Transverse colon (tissue), 4 donors: ENCODE measurements at regions not wholly inside any gene's neighbourhood (a gene's known extent, or its start where the extent isn't known, plus 50 kb on each side); places are given as distances from the start of the nearest gene placed in this dataset.

Experiments
- DNase-seq: peaks from one replicate; pipeline ENCODE4 v3.0.0-alpha.2; 2019
- H3K27ac ChIP-seq, 4 donors: fragments of 200-600 bp; sonication (generic); 2 replicates each; pipeline ENCODE4 v1.5.1; 2016 to 2018; ENCODE audit warnings: inconsistent platforms in 4 of 4
- H3K27me3 ChIP-seq: fragments of 200-600 bp; sonication (generic); 2 replicates; pipeline ENCODE4 v1.5.1; 2017; ENCODE audit warnings: inconsistent platforms
- H3K36me3 ChIP-seq, 4 donors: fragments of 200-600 bp; sonication (generic); 2 replicates each; pipeline ENCODE4 v1.5.1; 2017 to 2019; ENCODE audit warnings: inconsistent platforms in 4 of 4
- H3K4me1 ChIP-seq, 4 donors: fragments of 200-600 bp; sonication (generic); 2 replicates each; pipeline ENCODE4 v1.5.1; 2017 to 2020; ENCODE audit warnings: inconsistent platforms in 4 of 4
- H3K4me3 ChIP-seq, 4 donors: fragments of 200-600 bp; sonication (generic); 1 replicate in 1 of 4; 2 replicates in 3 of 4; pipeline versions ENCODE4 v1.5.1 to v1.6.1; 2017 to 2019; ENCODE audit warnings: inconsistent platforms in 4 of 4
- H3K9me3 ChIP-seq, 2 donors: fragments of 200-600 bp; sonication (generic); 2 replicates each; pipeline ENCODE4 v1.5.1; 2017 to 2019; ENCODE audit warnings: inconsistent platforms in 2 of 2
- EP300 ChIP-seq: sonication (generic); formaldehyde crosslinking; IDR thresholded peaks from one replicate; pipeline ENCODE4 v1.6.1; 2017; ENCODE audit warnings: antibody characterized with exemption, low read depth
- POLR2A ChIP-seq: fragments of 450-650 bp; IDR thresholded peaks from one replicate; pipeline ENCODE4 v1.6.1; 2016; ENCODE audit warnings: antibody characterized with exemption, mild to moderate bottlenecking, moderate library complexity
- POLR2AphosphoS5 ChIP-seq, 3 donors: sonication (generic); formaldehyde crosslinking; IDR thresholded peaks; one replicate each; pipeline ENCODE4 v1.6.1; 2016; ENCODE audit warnings: antibody characterized with exemption in 3 of 3
- WGBS, 2 donors: methylation state at CpG; one replicate each; pipeline ENCODE4 v1.1.5; 2018; ENCODE audit warnings: low coverage in 1 of 2; 5-methylcytosine and 5-hydroxymethylcytosine counted together
- in situ Hi-C, 4 donors: fragments of 200-750 bp; cut with MboI; loops; one replicate each; pipeline versions ENCODE4 v1.15.0 to v1.15.1; 2017; ENCODE audit warnings: low sequenced_read_pairs in 3 of 4, low pct_ligation_motif_present in 1 of 4, low pct_unique_long_range_greater_than_20kb in 1 of 4
- intact Hi-C: fragments of 100-400 bp; cut with DNase I; formaldehyde crosslinking; loops from one replicate; pipeline ENCODE4 v1.15.1; 2023; ENCODE audit warnings: low total_unique reads
- TF ChIP-seq, protein P1 (sequence below), 5 experiments: fragments of 200-600 bp in 3 of 5; fragments of 450-650 bp in 2 of 5; sonication (generic) in 3 of 5; IDR thresholded peaks; 1 replicate in 2 of 5; 2 replicates in 3 of 5; pipeline ENCODE4 v1.5.1; 2016 to 2017; ENCODE audit warnings: antibody characterized with exemption in 5 of 5, inconsistent platforms in 3 of 5, mild to moderate bottlenecking in 2 of 5, moderate library complexity in 1 of 5

DNA sequence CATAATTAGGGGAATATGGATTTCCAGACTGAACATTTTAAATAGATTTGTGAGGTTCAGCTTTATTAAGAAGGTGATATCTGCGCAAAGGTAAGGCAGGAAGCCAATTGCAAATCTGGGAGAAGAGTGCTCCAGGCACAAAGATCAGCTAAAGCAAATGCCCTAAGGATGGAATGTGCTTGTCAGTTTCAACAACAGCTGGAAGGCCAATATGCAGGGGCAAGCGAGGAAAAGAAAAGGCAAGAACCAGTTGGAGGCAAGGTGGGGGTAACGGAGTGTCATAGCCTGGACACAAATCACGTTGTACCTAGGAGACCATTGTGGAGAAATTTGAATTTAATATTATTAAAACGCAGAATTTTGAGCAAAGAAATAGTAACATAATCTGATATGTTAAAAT, 1710.3 kb upstream of the PCDH7 start:
- no peaks in the 10 kb centered on the region for H3K4me1 ChIP-seq
- no peaks in the 10 kb centered on the region for H3K27me3 ChIP-seq
- no peaks in the 10 kb centered on the region for H3K36me3 ChIP-seq
- no peak overlapping the region for H3K27ac ChIP-seq
- whole genome bisulfite sequencing, 2 donors = 64 to 67% methylated on average over 5 of the region's 5 CpGs
- TF ChIP-seq EP300 (no peak), POLR2A (no peak), POLR2AphosphoS5 (IDR thresholded peaks at IDR 0.05) (no peak)
- TF ChIP-seq, protein P1, sequence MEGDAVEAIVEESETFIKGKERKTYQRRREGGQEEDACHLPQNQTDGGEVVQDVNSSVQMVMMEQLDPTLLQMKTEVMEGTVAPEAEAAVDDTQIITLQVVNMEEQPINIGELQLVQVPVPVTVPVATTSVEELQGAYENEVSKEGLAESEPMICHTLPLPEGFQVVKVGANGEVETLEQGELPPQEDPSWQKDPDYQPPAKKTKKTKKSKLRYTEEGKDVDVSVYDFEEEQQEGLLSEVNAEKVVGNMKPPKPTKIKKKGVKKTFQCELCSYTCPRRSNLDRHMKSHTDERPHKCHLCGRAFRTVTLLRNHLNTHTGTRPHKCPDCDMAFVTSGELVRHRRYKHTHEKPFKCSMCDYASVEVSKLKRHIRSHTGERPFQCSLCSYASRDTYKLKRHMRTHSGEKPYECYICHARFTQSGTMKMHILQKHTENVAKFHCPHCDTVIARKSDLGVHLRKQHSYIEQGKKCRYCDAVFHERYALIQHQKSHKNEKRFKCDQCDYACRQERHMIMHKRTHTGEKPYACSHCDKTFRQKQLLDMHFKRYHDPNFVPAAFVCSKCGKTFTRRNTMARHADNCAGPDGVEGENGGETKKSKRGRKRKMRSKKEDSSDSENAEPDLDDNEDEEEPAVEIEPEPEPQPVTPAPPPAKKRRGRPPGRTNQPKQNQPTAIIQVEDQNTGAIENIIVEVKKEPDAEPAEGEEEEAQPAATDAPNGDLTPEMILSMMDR (IDR thresholded peaks at IDR 0.05) = no peak
- H3K9me3 ChIP-seq = no peaks in the 10 kb centered on the region
- in situ Hi-C loops (no loop called here), intact Hi-C loops (no loop called here)
- H3K4me3 ChIP-seq = no peak overlapping the region
- no peak for DNase-seq

DNA sequence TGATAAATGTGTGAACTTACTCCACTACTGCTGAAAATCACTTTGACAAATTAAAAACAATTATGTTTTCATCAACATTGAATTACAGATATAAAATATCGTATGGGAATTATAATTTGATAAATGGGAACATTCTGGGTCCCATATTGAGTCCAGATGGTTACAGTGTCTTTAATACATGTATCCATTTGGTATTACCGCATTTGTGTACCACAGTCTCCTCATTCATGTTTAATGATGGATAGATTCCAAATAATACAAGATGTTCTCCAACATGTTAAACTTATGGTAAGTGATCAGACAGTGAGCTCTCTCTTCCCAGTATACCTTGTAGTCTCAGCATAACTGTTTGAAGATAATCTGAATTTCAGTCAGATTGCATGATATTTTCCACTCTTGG, 1706.8 kb upstream of the PCDH7 start:
- Histone ChIP-seq H3K27ac (no peak overlapping the region), H3K27me3 (no peaks in the 10 kb centered on the region), H3K36me3 (no peaks in the 10 kb centered on the region), H3K9me3 (peaks cover 0 to 4% of the 10 kb centered on the region in 2 donors), H3K4me3 (no peak overlapping the region), H3K4me1 (no peaks in the 10 kb centered on the region)
- in situ Hi-C loops = no loop called here
- DNase-seq = no peak
- 57 to 63% methylated on average over 2 of the region's 2 CpGs for WGBS, 2 donors
- intact Hi-C loops = no loop called here
- TF ChIP-seq EP300 = no peak
- TF ChIP-seq POLR2AphosphoS5 (IDR thresholded peaks at IDR 0.05) = no peak
- TF ChIP-seq, protein P1 (IDR thresholded peaks at IDR 0.05) = no peak
- TF ChIP-seq POLR2A = no peak

DNA sequence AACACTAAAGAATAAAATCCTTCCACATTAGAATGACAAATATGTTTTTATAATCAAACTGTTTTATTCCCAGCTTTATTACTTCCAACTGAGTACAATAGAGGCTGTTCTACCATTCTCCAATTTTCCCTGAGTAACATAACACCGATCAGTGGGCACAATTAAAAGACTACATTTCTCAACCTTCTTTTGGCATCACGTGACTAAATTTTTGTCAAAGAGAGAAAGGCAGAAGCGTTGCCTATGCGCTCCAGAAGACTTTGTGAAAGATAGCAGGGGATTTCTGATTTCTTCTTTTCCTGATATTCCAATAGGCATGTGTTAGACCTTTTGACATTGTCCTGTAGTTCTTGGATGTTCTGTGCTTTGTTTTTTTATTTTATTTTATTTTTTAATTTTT, 1705.6 kb upstream of the PCDH7 start:
- Histone ChIP-seq H3K36me3 (no peaks in the 10 kb centered on the region), H3K4me1 (no peaks in the 10 kb centered on the region), H3K4me3 (no peak overlapping the region), H3K27me3 (no peaks in the 10 kb centered on the region), H3K9me3 (peaks cover 0 to 4% of the 10 kb centered on the region in 2 donors), H3K27ac (no peak overlapping the region)
- no peak for DNase-seq
- intact Hi-C loops (no loop called here), in situ Hi-C loops (no loop called here)
- no peak for TF ChIP-seq EP300
- TF ChIP-seq POLR2A = no peak
- no peak for TF ChIP-seq POLR2AphosphoS5 (IDR thresholded peaks at IDR 0.05)
- TF ChIP-seq, protein P1 (IDR thresholded peaks at IDR 0.05) = no peak
- WGBS, 2 donors = 78 to 90% methylated on average over 4 of the region's 4 CpGs

DNA sequence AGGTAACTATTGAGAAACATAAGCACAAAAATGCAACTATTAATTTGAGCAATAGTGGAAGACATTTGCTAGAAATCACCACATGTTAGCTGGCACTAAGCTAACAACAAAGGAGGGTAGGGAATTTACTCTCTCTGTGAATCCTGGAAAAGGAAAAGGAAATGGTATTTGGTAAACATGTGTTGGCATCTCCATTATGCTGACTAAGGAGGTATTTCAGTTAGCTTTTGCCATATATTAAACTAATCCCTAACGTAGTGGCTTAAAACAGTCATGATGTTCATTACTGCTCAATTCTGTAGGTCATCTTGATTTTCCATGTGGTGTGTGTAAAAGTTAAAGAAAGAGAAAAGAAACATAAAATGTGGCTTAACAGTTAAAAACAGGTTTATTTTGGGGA, 1686.5 kb upstream of the PCDH7 start:
- Histone ChIP-seq H3K36me3 (no peaks in the 10 kb centered on the region), H3K4me1 (no peaks in the 10 kb centered on the region), H3K27me3 (no peaks in the 10 kb centered on the region), H3K9me3 (no peaks in the 10 kb centered on the region), H3K27ac (no peak overlapping the region), H3K4me3 (no peak overlapping the region)
- intact Hi-C loops (no loop called here), in situ Hi-C loops (no loop called here)
- WGBS, 2 donors = 82 to 85% methylated on average over 1 of the region's 1 CpG
- TF ChIP-seq POLR2A = no peak
- no peak for TF ChIP-seq EP300
- TF ChIP-seq, protein P1 (IDR thresholded peaks at IDR 0.05) = no peak
- TF ChIP-seq POLR2AphosphoS5 (IDR thresholded peaks at IDR 0.05) = no peak
- no peak for DNase-seq
